ENCODE measurements at regions not wholly inside any gene's neighbourhood (a gene's known extent, or its start where the extent isn't known, plus 50 kb on each side); places are given as distances from the start of the nearest gene placed in this dataset.

DNA sequence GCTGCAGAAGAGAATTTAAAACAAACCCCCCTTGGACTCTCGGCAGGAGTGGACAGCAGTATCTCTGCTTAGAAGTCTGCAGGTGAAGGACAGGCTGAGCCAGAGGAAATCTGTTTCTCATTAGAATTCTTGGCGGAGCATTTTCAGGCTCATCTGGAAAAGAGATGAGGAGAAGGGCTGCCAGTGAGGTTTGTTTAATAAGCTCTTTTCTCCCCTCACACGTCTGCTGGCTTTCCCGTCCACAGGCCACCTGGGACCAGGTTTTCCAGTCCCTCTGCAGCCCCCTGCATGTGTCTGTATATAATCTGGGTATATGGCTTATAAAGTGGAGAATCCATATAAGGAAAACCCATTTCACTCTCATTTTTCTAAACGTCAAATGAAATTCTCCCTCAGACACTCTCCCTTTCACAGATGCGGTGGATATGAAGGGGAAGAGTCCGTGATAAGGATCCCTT, 155.4 kb upstream of the TPM1 start:
- Histone ChIP-seq H3K9me3 (ENCODE audit: control insufficient read depth, insufficient read depth, low read length) (no peaks in the 10 kb centered on the region), H3K4me3 (ENCODE audit: low read length) (no peak overlapping the region), H3K27ac (ENCODE audit: low read length) (no peak overlapping the region), H3K36me3 (ENCODE audit: control insufficient read depth, insufficient read depth, low read length) (no peaks in the 10 kb centered on the region), H3K27me3 (ENCODE audit: control insufficient read depth, insufficient read depth, low read length) (no peaks in the 10 kb centered on the region), H3K4me1 (ENCODE audit: control insufficient read depth, insufficient read depth, low read length) (peaks cover 3% of the 10 kb centered on the region)
- no peak for DNase-seq (ENCODE audit: low read depth, low spot score)
- no CpG with 5 or more reads among the region's 7 CpGs for WGBS (ENCODE audit: insufficient coverage, insufficient read length)

DNA sequence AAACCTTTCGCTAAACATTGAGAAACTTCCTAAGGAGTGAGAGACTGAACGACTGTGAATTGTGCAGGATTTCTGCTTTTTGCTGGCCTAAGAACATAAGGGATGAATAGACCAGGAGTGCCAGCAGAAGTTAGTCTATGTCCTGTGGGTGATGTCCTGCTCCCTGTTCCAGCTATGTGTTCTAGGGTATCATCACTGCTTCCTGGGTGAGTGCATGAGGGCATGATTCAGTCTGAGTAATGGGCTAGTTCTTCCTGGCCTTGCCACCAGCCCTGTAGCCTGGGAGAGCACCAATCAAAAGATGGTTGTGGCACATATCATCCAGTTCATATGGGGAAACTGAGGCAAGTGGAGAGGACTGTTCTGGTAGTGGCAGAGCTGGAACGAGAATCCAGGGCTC, 153.9 kb upstream of the TPM1 start:
- H3K4me1 ChIP-seq (ENCODE audit: control insufficient read depth, insufficient read depth, low read length) = peaks cover 3% of the 10 kb centered on the region
- no peaks in the 10 kb centered on the region for H3K36me3 ChIP-seq (ENCODE audit: control insufficient read depth, insufficient read depth, low read length)
- no peak for DNase-seq (ENCODE audit: low read depth, low spot score)
- H3K9me3 ChIP-seq (ENCODE audit: control insufficient read depth, insufficient read depth, low read length) = no peaks in the 10 kb centered on the region
- H3K27me3 ChIP-seq (ENCODE audit: control insufficient read depth, insufficient read depth, low read length) = no peaks in the 10 kb centered on the region
- no peak overlapping the region for H3K27ac ChIP-seq (ENCODE audit: low read length)
- no CpG with 5 or more reads among the region's 3 CpGs for WGBS (ENCODE audit: insufficient coverage, insufficient read length)
- no peak overlapping the region for H3K4me3 ChIP-seq (ENCODE audit: low read length)

DNA sequence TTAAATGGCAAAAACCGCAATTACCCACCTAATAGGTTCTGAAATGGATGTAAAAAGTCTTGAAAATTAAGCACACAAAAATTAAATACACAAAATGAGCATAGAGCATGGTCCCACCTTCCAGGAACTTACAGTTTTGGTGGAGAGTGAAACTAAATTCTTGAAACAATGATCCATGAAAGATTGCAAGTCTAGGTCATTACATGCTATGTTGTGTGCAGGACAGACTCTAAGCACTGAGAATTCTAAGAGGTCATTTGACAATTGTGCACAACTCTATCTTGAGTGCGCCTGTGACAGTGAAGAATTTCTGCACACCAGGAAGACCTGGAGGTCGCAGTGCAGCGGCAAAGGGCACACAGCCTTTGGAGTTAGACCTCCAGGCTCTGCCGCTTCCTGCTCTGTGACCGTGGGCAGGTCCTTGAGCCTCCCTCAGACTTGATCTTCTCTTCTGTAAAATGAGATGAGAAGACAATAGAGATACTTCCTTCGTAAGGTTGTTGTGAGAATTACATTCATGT, 153.3 kb upstream of the TPM1 start:
- DNase-seq (ENCODE audit: low read depth, low spot score) = no peak
- Histone ChIP-seq H3K4me3 (ENCODE audit: low read length) (no peak overlapping the region), H3K27ac (ENCODE audit: low read length) (no peak overlapping the region), H3K9me3 (ENCODE audit: control insufficient read depth, insufficient read depth, low read length) (no peaks in the 10 kb centered on the region), H3K4me1 (ENCODE audit: control insufficient read depth, insufficient read depth, low read length) (peaks cover 3% of the 10 kb centered on the region), H3K36me3 (ENCODE audit: control insufficient read depth, insufficient read depth, low read length) (no peaks in the 10 kb centered on the region), H3K27me3 (ENCODE audit: control insufficient read depth, insufficient read depth, low read length) (no peaks in the 10 kb centered on the region)
- no CpG with 5 or more reads among the region's 7 CpGs for WGBS (ENCODE audit: insufficient coverage, insufficient read length)

DNA sequence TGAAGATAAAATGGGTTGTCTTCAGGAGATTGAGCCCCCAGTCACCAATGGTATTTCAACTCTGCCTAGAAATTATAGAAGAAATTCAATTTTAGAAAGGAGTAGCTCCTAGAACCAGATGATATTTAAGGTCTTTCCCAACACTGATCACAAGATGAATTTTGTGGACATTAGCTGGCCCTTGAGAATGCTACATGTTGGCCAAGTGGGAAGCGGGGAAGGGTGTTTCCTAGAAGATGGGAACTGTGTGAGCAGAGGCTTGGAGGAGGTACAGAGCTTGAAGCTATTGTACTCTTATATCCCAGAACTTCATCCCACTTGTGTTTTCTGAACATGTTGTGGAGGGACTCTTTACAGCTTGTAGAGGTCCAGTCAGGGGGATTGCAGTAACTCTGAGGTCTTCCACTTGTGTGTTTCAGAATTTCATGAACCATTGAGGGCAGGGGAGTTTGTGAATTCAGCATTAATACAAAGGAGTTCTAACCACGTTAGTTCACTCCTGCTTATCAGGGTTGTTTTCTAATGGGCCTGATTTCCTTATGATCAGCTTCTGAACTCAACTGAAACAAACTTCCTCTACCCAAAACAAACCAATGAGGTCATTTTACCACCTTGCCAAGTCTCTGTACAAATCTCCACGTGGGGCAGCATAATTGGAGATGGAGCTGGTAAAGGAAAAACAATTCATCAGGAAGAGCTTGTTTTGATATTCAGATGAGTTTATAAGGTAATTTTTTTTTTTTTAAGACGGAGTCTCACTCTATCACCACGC, 152.6 kb upstream of the TPM1 start:
- Histone ChIP-seq H3K4me1 (ENCODE audit: control insufficient read depth, insufficient read depth, low read length) (peaks cover 3% of the 10 kb centered on the region), H3K27ac (ENCODE audit: low read length) (no peak overlapping the region), H3K4me3 (ENCODE audit: low read length) (no peak overlapping the region), H3K36me3 (ENCODE audit: control insufficient read depth, insufficient read depth, low read length) (no peaks in the 10 kb centered on the region), H3K27me3 (ENCODE audit: control insufficient read depth, insufficient read depth, low read length) (no peaks in the 10 kb centered on the region), H3K9me3 (ENCODE audit: control insufficient read depth, insufficient read depth, low read length) (no peaks in the 10 kb centered on the region)
- no CpG with 5 or more reads among the region's 5 CpGs for WGBS (ENCODE audit: insufficient coverage, insufficient read length)
- no peak for DNase-seq (ENCODE audit: low read depth, low spot score)

DNA sequence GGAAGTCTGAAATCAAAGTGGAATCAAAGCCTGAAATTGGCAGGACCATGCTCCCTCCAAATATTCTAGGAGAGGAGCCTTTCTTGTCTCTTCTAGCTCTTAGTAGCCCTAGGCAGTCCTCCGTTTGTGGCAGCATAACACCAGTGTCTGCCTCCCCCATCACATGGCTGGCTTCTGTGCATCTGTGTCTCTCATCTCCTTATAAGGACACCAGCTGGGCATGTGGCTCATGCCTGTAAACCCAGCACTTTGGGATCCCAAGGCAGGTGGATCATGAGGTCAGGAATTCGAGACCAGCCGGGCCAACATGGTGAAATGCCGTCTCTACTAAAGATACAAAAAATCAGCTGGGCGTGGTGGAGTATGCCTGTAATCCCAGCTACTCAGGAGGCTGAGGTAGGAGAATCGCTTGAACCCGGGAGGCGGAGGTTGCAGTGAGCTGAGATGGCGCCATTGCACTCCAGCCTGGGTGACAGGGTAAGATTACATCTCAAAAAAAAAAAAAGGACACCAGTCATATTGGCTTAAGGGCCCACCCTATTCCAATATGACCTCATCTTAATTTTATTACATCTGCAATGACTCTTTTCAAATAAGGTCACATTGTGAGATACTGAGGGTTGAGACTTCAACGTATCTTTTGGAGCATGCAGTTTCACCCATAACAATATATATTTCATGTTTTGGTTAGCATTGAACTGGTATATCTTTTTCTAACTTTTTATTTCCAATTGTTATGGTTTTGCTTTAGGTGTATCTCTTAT, 148.0 kb upstream of the TPM1 start:
- Histone ChIP-seq H3K27ac (ENCODE audit: low read length) (no peak overlapping the region), H3K27me3 (ENCODE audit: control insufficient read depth, insufficient read depth, low read length) (no peaks in the 10 kb centered on the region), H3K36me3 (ENCODE audit: control insufficient read depth, insufficient read depth, low read length) (no peaks in the 10 kb centered on the region), H3K4me3 (ENCODE audit: low read length) (no peak overlapping the region), H3K4me1 (ENCODE audit: control insufficient read depth, insufficient read depth, low read length) (peaks cover 4% of the 10 kb centered on the region), H3K9me3 (ENCODE audit: control insufficient read depth, insufficient read depth, low read length) (no peaks in the 10 kb centered on the region)
- no CpG with 5 or more reads among the region's 10 CpGs for WGBS (ENCODE audit: insufficient coverage, insufficient read length)
- no peak for DNase-seq (ENCODE audit: low read depth, low spot score)

DNA sequence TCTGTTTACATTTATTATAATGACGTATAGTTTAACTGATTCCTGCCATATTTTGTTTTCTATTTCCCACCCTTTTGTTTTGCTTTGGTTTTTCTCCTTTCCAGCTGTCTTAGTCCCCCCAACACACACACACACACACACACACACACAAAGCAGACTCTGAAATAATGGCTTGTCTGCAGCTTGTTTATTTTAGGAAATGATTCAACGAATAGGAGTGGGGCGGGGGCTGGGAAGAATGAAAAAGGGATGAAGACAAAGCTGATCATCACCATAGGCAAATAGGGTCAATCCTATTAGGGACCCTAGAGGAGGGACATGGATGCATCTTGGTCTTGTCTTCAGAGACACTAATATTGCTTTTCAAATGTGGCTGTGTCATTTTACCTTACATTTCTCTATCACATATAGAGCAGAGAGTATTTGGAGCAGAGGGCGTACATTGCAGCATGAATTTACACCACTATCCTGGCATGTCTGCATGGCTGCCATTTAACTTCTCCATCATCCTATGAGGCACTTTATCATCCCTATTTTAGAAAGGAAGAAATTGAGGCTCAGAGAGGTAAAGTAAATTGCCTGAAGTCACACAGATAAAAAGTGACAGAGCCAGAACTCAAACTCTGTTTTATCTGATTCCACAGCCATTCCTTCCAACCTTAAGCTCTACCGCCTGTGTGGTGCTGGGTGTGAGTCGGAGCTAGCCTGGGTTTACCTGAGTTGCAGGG, 147.2 kb upstream of the TPM1 start:
- Histone ChIP-seq H3K9me3 (ENCODE audit: control insufficient read depth, insufficient read depth, low read length) (no peaks in the 10 kb centered on the region), H3K36me3 (ENCODE audit: control insufficient read depth, insufficient read depth, low read length) (no peaks in the 10 kb centered on the region), H3K4me3 (ENCODE audit: low read length) (no peak overlapping the region), H3K4me1 (ENCODE audit: control insufficient read depth, insufficient read depth, low read length) (peaks cover 4% of the 10 kb centered on the region), H3K27ac (ENCODE audit: low read length) (no peak overlapping the region), H3K27me3 (ENCODE audit: control insufficient read depth, insufficient read depth, low read length) (no peaks in the 10 kb centered on the region)
- DNase-seq (ENCODE audit: low read depth, low spot score) = no peak
- WGBS (ENCODE audit: insufficient coverage, insufficient read length) = no CpG with 5 or more reads among the region's 6 CpGs

DNA sequence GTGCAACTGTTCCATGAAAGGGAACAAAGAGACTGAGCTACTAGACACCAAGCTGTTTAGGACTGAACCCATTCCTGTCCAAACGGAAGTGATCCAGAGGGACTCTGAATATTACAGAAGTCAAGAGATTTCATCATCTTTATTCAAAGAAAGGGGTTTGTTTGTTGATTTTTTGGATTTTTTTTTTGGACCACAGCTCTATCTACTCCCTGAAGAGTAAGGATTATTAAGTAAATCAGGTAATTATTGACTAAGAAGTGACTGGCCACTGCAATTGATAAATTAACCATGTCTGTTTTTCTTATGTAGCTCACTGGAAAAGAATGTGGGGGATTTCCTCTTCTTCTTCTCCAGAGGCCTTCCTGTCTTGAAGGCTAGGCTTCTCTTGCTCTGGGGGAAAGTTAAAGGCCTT, 146.6 kb upstream of the TPM1 start:
- H3K36me3 ChIP-seq (ENCODE audit: control insufficient read depth, insufficient read depth, low read length) = no peaks in the 10 kb centered on the region
- no peak overlapping the region for H3K4me3 ChIP-seq (ENCODE audit: low read length)
- no CpG with 5 or more reads among the region's 1 CpG for WGBS (ENCODE audit: insufficient coverage, insufficient read length)
- H3K4me1 ChIP-seq (ENCODE audit: control insufficient read depth, insufficient read depth, low read length) = peaks cover 4% of the 10 kb centered on the region
- no peaks in the 10 kb centered on the region for H3K9me3 ChIP-seq (ENCODE audit: control insufficient read depth, insufficient read depth, low read length)
- H3K27ac ChIP-seq (ENCODE audit: low read length) = no peak overlapping the region
- H3K27me3 ChIP-seq (ENCODE audit: control insufficient read depth, insufficient read depth, low read length) = no peaks in the 10 kb centered on the region
- no peak for DNase-seq (ENCODE audit: low read depth, low spot score)

DNA sequence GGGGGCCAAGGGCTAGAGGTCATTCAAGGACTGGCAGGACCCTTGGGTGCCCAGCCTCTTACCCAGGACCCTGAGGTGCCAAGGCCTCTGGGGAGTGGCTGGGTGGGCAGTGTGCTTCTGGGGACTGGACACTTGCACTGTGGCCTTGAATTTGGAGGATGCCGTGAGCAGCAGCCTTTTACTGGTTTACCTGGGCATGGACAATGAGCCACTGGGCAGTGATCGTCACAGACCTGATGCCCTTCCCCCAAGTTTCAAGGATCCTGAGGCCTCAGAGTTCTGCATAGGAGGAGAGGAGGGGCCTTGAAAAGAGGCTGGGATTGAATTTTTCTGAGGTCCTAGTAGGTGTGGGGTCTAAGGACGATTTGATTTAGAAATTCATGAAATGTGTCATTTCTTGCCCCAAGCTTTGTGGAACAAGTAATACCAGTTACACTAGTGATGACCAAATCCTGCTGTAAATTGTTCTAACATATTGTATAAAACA, 146.1 kb upstream of the TPM1 start:
- no peaks in the 10 kb centered on the region for H3K9me3 ChIP-seq (ENCODE audit: control insufficient read depth, insufficient read depth, low read length)
- H3K4me3 ChIP-seq (ENCODE audit: low read length) = no peak overlapping the region
- H3K27me3 ChIP-seq (ENCODE audit: control insufficient read depth, insufficient read depth, low read length) = no peaks in the 10 kb centered on the region
- WGBS (ENCODE audit: insufficient coverage, insufficient read length) = no CpG with 5 or more reads among the region's 3 CpGs
- H3K27ac ChIP-seq (ENCODE audit: low read length) = no peak overlapping the region
- H3K4me1 ChIP-seq (ENCODE audit: control insufficient read depth, insufficient read depth, low read length) = peaks cover 4% of the 10 kb centered on the region
- H3K36me3 ChIP-seq (ENCODE audit: control insufficient read depth, insufficient read depth, low read length) = no peaks in the 10 kb centered on the region
- DNase-seq (ENCODE audit: low read depth, low spot score) = no peak

DNA sequence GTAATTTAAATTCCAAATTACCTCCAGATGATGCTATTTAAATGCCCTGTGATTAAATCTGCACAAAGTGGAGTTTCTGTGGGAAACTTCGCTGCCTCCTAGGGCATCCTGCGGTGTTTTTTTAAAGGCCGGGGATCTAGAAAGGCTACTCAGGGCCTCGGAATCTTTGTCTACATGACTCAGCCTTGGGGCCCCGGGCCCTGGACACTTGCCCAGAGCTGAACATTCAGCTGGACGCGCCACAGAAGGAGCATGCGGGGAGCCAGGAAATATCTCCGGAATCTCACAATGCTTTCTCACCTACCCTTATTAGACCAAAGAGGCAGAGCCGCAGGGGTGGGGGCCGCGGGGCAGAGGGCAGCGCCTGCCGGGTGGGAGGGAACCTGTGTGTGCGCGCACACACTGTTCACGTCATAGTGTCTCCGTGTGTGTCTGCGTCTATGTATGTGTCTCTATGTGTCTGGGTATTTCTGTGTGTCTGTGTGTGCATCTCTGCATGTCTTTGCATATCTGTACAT, 145.5 kb upstream of the TPM1 start:
- no peaks in the 10 kb centered on the region for H3K27me3 ChIP-seq (ENCODE audit: control insufficient read depth, insufficient read depth, low read length)
- no peaks in the 10 kb centered on the region for H3K9me3 ChIP-seq (ENCODE audit: control insufficient read depth, insufficient read depth, low read length)
- H3K27ac ChIP-seq (ENCODE audit: low read length) = no peak overlapping the region
- H3K4me3 ChIP-seq (ENCODE audit: low read length) = no peak overlapping the region
- H3K4me1 ChIP-seq (ENCODE audit: control insufficient read depth, insufficient read depth, low read length) = peaks cover 4% of the 10 kb centered on the region
- DNase-seq (ENCODE audit: low read depth, low spot score) = no peak
- no CpG with 5 or more reads among the region's 19 CpGs for WGBS (ENCODE audit: insufficient coverage, insufficient read length)
- no peaks in the 10 kb centered on the region for H3K36me3 ChIP-seq (ENCODE audit: control insufficient read depth, insufficient read depth, low read length)

DNA sequence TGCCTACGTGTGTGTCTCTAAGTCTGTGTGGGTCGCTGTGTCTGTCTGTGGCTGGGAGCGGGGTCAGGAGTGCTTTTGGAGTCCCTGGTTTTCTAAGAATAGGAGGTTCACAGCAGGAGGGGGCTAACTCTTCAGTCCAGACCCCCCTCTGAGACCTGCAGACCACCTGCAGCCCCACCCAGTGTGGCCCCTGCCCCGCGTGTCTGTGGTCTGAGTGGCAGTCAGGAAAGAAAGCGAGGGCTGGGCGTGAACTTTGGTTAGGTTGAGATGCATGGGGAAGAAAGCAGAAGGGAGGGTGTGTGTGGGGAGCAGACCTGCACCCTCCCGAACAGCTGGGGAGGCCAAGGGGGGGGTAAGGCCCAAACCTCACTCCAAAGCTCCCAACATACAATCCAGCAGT, 144.9 kb upstream of the TPM1 start:
- Histone ChIP-seq H3K9me3 (ENCODE audit: control insufficient read depth, insufficient read depth, low read length) (no peaks in the 10 kb centered on the region), H3K27me3 (ENCODE audit: control insufficient read depth, insufficient read depth, low read length) (no peaks in the 10 kb centered on the region), H3K36me3 (ENCODE audit: control insufficient read depth, insufficient read depth, low read length) (no peaks in the 10 kb centered on the region), H3K4me3 (ENCODE audit: low read length) (no peak overlapping the region), H3K4me1 (ENCODE audit: control insufficient read depth, insufficient read depth, low read length) (peaks cover 4% of the 10 kb centered on the region), H3K27ac (ENCODE audit: low read length) (no peak overlapping the region)
- DNase-seq (ENCODE audit: low read depth, low spot score) = no peak
- WGBS (ENCODE audit: insufficient coverage, insufficient read length) = no CpG with 5 or more reads among the region's 8 CpGs
